HT-29 (cell line): ENCODE measurements at regions not wholly inside any gene's neighbourhood (a gene's known extent, or its start where the extent isn't known, plus 50 kb on each side); places are given as distances from the start of the nearest gene placed in this dataset.
A peak's percentile ranks its signal among the peaks of the same experiment; 100 is the strongest.
"Not testable (repeated sequence)": the region's sequence is repeated elsewhere in the genome, so short reads cannot be mapped to it uniquely, and the experiment has no call there.

Source experiments
- DNase-seq: peaks from one replicate; pipeline ENCODE4 v3.0.0-alpha.2; 2015; ENCODE audit warnings: low spot score

DNA sequence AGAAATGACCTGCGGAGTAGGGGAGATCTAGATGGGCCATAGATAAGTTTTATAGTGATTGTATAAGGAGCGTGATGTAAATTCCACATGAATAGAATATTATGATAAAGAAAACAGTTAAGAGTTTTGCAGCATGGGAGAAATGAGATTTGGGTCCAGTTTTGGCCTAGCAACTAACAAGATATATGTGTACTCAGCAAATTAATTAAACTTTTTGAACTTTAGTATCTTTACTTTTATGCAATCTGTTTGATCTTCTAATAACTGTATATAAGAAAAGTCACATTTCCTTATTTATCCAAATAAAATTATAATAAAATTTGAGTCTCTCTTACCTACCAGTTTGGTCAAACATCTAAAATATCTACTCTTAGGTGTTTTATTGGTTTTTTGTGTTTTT is 1011.8 kb upstream of the NCAM2 start:
- no peak for DNase-seq

DNA sequence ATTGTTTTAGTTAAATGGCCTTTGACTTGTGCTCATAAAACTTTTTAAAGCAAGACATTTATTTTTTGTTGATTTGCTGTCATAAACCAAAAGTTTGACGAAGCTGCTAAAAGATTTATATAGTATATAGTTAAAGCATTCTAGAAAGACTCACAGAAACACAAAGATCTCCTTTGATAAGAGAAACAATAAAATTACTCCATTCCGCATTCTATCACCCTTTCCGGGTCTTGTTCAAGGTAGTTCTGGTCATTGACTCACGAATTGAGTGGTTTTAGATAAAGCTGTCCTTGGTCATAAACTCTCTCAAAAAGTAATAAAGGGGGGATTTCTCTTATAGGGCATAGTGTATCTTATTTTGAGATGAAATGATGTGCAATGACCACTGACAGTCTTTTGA is 1010.5 kb upstream of the NCAM2 start:
- no peak for DNase-seq

DNA sequence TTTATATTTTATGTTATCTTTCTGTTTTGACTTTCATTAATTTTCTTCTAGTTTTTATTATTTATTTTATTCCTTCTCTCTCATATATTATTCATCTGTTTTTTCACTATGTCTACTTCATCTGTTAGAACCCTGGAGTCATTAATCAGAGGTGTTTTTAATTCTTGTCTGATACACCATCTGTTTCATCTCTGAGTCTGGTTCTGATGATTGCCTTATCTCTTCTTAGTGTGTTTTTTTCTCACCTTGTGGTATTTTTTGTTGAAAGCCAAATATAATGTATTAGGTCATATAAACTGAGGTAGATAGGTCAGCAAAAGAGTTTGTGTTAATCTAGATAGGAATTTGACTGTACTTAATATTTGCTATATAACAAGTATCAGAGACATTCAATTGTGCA is 1005.7 kb upstream of the NCAM2 start:
- DNase-seq = no peak

DNA sequence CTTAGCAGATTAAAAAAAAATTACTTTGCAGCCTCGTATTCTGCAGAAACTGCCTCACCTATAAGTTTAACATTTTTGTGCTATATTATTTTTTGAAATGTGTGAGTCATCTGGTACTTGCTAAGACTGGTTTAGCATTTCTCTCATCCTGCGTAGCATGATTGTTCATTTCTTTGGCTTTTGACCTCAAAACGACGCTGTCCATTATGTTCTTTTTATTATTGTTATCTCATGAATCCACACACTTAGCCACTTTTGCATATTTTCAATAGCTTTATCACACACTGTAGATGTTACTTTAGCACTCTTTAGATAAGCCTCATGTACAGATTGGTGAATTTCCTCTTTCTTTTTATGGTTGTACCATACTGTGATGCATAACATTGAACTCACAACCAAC is 1004.9 kb upstream of the NCAM2 start:
- DNase-seq = no peak

DNA sequence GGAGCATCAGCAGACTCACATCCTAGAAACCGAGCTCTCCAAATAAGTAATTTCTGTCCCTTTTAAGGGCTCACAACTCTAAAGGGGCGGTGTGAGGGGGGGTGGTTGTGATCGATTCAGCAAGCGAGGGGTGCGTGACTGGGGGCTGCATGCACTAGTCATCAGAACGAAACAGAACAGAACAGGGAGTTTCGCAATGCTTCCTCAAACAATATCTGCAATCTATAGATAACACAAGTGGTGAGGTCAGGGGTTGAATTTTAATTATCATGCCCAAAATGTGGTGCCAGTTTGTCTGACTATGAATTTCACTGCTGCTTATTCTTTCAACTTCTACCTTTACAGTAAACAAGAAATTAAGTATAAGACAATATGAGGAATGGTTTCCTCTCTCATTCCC is 1003.0 kb upstream of the NCAM2 start:
- DNase-seq = no peak

DNA sequence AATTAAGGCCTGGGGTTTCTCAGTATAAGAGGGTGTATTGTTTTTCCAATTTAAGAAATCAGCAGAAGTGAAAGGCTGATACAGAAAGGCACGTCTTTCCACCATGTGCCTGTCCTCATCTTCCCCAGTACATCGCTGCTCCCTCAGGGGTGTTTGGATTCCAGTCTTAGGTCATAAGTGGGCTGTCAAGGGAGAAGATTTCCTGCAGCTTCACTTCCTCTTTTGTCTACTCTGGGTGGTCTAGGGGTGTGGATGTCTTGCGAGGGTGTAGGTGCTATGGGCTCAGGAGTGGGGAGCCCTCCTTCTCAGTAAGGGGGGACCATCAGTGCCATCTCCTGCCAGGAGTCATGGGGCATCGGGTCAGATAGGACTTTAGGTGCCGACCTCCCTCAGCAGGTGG is 999.8 kb upstream of the NCAM2 start:
- DNase-seq = no peak

DNA sequence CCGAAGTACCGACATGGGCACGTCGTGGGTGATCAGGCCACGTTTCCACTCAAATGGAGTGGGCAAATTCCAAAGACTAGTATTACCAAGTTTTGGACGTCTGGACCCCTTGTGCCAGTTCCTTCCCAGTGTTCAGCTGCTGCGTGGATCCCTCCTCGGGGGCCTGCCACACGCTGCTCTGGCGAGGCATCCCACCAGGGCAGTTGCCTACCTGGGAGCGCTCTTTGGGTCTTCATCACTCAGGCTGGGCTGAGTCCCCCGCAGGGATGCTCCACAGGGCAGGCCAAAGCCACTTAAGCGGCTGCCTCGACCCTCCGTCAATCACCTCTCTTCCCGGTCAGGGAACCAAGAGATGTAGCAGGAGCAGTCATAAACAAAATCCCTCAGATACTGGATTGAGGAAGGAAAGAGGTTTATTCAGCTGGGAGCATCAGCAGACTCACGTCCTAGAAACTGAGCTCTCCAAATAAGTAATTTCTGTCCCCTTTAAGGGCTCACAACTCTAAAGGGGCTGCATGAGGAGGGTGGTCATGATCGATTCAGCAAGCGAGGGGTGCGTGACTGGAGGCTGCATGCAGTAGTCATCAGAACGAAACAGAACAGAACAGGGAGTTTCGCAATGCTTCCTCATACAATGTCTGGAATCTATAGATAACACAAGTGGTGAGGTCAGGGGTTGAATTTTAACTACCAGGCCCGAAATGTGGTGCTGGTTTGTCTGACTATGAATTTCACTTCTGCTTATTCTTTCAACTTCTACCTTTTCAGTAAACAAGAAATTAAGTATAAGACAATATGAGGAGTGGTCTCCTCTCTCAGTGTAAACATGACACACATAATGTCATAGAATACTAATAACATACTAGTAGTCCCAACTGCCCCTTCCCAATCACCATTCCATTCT is 998.6 kb upstream of the NCAM2 start:
- no peak for DNase-seq

DNA sequence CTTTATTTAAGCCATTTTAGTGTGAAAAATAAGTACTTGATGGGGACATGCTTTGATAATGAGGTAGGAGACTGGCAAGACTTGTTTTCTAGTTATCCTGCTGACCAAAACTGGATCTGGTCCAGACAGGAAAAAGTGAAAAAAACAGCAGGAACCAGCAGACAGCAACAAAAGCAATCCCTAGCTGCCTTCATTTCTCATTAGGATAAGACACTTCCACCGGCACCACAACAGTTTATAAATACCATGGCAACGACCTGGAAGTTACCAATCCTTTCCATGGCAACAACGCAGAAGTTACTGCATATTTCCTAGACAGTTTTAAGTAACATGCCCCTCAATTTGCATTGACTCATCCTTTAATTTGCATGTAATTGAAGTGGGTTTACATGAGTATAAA is 993.8 kb upstream of the NCAM2 start:
- DNase-seq = no peak

DNA sequence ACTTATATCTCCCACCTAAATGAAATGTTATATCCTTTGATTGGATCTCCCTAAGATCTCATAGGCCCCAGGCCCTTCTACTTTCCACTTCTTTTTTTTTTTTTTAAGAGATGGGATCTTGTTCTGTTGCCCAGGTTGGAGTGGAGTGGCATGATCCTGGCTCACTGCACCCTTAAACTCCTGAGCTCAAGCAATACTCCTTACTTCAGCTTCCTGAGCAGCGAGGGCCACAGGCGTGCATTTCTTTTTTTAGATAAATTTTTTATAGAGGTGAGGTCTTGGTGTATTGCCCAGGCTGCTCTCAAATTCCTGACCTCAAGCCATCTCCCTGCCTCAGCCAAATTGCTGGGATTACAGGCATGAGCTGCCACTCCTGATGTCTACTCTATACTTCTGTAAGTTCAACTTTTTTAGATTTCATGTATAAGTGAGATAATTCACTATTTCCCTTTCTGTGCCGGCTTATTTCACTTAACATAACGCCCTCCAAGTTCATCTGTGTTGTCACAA is 987.5 kb upstream of the NCAM2 start:
- DNase-seq = no peak

DNA sequence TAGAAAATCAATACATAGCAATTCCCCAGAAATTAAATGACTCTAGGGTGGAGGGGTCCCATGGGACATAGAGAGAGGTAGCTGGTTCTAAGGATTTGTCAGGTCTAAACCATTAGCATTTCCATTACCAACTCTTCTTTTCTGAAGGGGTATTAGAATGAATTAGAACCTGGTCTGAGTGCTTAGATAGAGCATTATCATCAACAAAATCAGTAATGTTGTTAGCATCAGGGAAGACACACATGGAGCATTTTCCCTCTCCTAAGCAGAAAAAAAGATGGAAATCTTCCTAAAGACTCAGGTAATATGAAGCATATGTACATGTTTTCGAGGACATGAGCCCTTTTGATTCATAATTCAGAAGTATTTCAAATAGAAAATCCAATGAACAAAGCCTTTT is 984.4 kb upstream of the NCAM2 start:
- DNase-seq = no peak

DNA sequence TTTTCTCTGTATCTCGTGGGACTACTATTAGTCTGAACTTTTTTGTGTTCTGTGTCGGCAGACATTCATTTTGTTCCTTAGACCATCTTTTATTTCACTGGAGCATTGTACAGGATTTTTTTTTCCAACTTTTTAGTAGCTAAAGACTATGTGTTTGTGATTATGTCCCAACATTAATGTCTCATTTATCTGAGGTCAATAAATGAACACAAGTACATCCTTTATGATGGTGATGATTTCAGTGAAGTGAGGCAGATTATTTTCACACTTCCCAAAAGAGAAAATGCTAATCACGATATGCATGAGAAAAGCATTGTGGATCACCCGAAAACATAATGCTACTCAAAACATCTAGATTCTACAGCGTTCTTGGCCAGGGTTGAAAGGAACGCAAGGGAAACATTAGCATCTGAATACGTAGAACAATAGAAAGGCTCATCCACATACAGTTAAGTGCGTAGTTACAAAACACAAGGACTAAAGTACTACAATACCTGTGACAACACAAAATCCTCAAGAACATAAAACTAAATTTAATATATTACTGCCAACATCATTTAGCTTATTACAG is 981.7 kb upstream of the NCAM2 start:
- no peak for DNase-seq

DNA sequence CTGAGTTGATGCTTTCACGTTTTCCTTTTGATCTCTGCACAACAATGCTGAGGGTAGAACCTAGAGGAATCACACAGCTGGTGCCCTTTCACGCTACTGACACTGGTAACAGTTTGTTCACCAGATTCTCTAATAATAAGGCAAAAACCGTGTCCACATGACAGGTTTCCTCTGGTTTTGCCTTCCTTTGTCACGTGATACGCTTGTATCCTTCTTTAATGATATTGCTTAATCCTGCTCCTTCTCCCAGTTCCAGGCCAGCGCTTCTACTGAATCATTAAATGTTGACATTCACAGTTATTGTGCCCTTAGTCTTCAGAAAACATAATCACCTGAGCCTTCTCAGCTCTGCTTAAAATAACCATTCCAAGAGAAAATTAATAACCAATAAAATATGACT is 978.2 kb upstream of the NCAM2 start:
- no peak for DNase-seq

DNA sequence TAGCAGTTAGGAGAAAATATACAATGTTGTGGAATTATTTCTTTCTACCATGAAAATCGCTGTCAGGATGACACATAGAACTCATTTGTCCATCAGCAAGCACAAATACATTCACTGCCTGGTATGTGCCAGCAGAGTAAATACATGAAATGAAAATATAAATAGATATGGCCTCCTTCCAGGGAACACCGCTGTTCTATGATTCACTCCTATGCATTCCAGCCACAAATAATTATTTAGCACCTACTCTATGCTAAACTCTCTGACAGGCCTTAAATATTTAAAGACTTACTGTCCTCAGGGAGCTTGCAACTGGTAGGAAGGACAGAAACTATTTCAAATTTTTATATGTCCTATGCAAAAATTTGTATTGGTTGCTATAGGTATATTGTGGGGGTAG is 975.0 kb upstream of the NCAM2 start:
- DNase-seq = no peak

DNA sequence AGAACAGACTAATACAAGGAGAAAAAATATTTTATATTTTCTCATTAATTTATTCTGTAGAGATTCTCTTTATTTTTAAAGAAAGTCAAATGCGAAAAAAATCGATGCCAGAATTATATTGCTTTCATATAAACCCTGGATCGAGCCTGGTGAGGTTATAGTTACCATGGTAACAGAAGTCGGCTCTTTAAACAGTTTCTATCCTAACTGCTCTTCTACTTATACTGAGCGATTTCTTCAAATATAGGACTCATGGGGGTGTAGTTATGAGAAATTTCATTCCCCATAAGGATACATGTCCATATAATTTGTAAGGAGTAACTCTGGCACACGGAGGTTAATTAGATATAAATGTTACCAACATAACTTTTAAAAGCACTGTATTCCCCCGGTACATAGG is 973.5 kb upstream of the NCAM2 start:
- DNase-seq = no peak

DNA sequence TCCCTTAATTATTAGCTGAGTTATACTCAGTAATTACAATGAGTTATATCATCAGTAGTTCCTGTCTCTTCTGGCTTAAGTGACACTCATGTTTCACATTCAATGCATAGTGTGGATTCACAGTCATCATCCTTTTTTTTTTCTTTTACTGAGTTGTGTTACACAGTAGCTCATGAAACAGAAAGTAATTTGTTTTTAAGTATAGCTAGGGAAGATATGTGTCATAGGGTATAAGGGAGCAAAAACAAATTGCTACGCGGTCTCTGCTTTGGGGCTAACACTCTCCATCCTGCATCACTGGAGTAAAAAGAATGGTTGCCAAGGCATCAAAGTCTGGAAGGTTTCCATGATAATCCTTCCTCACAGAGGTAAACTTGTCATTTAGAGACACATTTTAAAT is 971.7 kb upstream of the NCAM2 start:
- no peak for DNase-seq

DNA sequence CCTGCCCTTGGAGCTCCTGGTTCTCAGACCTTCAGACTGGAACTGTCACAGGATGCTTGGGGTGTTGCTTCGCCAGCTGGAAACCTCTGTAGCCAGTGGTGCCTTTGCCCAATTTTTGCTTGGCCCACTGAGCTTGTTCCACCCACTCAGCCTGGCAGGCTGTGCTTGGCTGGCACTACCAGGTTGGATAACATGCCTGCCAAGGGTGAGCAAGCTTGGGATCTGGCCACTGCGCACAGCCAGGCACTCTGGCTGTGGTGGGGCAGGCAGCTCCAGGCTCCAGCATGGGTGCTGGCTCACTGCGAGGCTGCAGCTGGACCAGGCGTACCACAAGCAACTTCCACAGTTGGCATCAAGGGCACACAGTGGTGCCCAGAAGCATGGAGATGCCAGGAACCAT is 967.8 kb upstream of the NCAM2 start:
- no peak for DNase-seq

DNA sequence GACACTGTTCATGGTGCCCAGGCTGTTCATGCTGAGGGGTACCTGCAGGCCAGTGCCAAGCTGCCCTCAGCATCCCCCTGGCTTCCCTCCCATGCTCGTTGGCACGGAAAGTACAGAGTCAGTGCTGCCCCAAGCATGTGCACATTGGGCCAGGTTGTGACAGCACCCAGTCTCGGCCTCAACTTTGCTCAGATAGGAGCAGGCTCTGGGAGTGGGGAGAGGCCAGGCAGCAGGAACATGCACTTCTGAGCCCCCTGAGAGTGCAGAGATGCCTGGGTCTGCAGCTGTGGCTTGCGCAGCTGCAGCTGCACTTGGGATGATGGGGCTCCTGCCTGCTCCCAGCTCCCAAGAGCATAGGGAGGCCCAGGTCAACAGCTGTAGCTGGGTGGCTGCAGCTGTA is 966.4 kb upstream of the NCAM2 start:
- no peak for DNase-seq

DNA sequence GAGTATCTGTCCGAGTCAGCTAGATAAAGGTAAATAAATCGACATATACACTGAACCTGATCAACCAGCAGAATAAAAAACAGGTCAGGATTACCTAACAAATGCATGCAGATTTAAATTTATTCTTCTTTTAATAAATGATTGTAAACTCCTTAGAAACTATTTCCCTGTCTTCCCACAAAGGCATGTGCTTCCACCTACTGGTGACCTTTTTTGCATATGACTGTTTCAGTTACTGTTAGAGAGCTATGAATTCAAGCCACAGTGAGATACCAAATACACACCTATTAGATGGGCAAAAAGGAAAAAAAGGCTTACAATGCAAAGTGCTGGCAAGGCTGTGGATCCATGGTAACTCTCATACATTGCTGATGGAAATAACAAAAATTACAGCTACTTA is 957.4 kb upstream of the NCAM2 start:
- peak; percentile 29 for DNase-seq

DNA sequence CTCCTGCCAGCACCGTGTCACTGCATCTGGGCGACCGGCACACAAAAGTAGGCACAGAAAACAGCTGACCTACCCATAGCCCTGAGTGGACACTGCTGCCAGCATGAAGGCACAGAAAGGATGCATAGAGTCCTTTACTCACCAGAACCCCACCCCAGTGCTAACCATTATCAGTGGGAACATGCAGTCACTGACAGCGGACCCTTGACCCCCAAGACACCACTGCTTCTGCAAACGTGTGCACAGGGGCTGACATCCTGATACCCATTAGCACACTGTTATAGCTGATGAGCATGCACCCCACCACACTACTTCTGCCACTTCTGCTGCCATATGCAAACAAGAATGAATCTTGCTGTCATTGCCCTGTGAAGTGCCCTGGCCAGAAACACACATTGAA is 953.0 kb upstream of the NCAM2 start:
- DNase-seq = no peak

DNA sequence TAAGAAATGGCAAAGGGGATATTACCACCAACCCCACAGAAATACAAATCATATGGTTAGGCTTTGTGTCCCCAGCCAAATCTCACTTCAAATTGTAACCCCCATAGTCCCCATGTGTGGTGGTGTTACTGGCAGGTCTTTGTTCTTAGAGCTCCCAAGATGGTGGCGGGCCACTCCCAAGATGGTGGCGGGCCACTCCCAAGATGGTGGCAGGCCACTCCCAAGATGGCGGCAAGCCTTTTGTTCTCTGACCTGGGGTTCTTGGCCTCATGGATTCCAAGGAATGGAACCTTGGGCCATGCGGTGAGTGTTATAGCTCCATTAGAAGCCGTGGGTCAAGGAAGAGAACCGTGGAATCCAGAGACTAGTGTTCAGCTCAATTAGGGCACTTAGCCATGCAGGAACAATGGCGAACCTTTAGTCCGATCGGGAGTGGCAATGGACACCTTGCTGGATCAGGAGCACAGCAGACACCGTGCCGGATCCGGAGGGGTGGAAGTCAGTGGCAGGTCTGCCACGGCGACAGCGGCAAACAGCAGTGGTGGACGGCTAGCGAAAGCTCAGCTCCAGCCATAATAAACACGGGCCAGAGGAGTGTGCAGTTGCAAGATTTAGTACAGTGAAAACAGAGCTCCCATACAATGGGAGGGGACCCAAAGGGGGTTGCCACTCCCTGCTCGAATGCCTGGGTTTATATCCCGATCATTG is 949.9 kb upstream of the NCAM2 start:
- not testable (repeated sequence) for DNase-seq

DNA sequence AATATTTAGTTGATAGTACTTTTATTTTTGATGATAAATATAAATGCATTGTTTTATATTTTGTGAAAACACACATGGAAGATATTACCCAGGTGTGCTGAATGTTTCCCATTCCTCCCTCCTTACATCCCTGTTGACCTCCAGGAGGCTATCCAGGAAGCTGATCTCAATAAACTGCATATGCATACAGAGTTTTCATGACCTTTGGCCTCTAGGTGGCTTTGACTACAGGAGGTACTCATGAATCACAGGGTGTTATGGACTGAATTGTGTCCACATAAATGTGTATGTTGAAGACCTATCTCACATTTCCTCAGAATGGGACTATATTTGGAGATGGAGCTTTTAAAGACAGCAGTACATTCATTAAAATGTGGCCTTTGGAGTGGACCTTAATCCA is 914.9 kb upstream of the NCAM2 start:
- no peak for DNase-seq

DNA sequence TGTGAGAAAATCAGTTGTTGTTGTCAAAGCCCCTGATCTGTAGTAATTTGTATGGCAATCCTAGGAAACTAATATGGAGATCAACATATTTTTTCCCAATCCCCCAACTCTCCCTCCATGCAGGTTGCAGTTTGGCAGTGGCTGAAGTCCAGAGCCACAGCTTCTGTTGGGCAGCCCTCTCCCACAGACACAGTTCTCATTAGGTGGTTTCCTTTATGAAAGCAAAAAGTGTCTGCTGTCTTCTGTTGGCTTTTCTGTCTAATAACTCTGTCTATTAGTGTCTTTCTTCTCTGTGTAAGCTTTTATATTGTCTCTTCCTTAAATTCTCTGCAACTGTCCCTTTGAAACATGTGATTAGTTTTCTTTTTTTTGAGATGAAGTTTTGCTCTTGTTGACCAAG is 914.3 kb upstream of the NCAM2 start:
- no peak for DNase-seq

DNA sequence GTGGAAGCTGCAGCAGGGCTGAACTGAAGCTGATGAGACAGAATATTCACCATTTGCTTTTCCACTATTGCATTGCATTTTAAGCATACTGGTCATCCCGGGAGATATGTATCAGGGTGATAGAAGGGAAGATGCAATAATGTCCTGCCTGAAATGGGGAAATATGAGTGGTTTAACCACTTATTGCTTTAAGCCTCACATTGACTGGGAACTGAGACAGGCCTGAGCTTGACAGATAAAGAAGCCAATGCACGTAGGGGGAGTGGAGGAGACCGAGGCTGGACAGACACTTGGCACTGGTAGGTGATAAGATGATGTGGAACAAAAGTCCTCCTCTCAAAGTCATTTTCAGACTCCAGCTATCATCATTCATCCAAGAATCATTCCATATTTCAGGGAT is 911.7 kb upstream of the NCAM2 start:
- DNase-seq = no peak
